GM12874 (cell line): ENCODE measurements at regions not wholly inside any gene's neighbourhood (a gene's known extent, or its start where the extent isn't known, plus 50 kb on each side); places are given as distances from the start of the nearest gene placed in this dataset.

ENCODE experiments used
- TF ChIP-seq, protein P1 (sequence below): IDR thresholded peaks from 2 replicates; pipeline ENCODE4 v1.5.1; 2011; ENCODE audit warnings: low read depth, mild to moderate bottlenecking, control low read depth, low read length, moderate library complexity; ENCODE audit not compliant: insufficient read depth

DNA sequence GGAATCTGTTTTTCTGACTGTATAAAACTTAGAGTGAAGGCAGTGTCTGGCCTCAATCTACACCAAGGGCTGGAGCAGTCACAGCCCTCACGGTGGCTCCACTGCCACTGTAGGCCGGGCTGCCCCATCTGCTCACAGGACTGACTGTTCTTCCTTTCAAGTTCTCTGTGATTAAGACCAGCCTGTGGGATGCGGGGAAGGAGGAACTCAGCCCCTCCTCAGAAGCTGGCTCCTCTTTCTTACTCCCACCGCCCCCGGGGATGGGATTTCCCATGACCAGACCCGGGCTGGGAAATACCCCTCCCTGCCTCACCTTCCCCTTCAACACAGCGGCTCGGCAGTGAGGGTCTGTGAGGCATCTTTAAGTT is 106.0 kb downstream of the COPS8 start:
- TF ChIP-seq, protein P1, sequence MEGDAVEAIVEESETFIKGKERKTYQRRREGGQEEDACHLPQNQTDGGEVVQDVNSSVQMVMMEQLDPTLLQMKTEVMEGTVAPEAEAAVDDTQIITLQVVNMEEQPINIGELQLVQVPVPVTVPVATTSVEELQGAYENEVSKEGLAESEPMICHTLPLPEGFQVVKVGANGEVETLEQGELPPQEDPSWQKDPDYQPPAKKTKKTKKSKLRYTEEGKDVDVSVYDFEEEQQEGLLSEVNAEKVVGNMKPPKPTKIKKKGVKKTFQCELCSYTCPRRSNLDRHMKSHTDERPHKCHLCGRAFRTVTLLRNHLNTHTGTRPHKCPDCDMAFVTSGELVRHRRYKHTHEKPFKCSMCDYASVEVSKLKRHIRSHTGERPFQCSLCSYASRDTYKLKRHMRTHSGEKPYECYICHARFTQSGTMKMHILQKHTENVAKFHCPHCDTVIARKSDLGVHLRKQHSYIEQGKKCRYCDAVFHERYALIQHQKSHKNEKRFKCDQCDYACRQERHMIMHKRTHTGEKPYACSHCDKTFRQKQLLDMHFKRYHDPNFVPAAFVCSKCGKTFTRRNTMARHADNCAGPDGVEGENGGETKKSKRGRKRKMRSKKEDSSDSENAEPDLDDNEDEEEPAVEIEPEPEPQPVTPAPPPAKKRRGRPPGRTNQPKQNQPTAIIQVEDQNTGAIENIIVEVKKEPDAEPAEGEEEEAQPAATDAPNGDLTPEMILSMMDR: no peak

DNA sequence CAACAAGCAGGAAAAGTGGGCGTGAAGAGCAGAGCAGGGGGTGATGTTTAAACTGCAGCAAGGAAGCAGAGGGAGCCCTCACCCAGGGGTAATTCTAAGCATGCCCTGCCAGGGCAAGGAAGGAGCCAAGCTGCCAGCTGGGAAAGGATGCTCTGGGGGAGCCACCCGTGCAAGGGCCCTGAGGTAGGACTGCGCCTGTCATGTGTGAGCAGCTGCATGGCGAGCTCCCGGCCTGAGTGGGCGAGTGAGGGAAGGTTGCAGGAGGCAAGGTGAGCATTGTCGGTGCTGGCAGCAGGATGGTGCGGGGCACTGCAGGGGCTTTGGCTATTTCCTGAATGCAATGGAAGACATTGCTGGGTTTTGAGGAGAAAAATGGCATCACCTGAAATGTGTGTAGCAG is 107.2 kb downstream of the COPS8 start:
- TF ChIP-seq, protein P1: no peak

GRCh38 chr2:237193436-237193835 is 107.7 kb downstream of the COPS8 start:
- TF ChIP-seq, protein P1: no peak

- TF ChIP-seq, protein P1: no peak
Observed at GRCh38 chr2:237194081-237194480, 108.4 kb downstream of the COPS8 start.

DNA sequence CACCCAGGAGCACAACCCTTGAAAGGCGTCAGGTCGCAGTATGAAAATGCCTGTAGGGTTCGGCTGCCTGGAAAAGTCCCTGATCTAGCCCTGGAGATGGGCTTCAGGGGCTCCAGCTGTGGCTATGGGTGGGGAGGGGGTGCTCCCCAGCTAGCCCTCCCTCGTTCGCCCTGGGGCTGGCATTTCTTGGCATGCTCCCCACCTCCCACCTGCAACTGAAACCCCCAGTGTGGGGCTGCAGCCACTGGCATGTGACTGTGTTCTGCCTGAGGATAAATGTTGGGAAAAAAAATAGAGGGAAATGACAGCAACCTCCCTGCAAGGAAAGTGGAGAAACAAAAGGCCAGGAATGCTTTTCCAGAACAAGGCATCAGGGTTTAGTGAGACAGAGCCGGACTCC is 109.2 kb downstream of the COPS8 start:
- TF ChIP-seq, protein P1: no peak

GRCh38 chr2:237195396-237196120 is 109.9 kb downstream of the COPS8 start:
- TF ChIP-seq, protein P1: no peak

DNA sequence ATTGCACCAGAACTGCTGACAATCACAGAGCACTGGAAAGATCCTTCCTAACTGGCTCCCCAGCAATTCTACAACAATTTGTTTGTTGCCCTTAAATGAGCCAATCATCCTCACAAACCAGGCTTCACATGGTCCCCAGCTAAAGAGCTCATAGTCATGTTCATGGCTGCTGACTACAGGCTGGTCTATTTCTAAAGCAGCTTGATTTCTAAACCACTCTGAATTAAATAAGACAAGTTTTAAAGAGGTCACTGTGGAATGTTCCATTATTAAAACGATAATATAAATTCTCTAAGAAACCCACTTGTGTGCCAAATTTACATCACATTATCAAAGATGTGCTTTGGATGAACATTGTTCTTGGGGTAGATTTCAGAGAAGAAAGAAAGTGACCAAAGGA is 110.7 kb downstream of the COPS8 start:
- TF ChIP-seq, protein P1: no peak
